ENCODE measurements at regions not wholly inside any gene's neighbourhood (a gene's known extent, or its start where the extent isn't known, plus 50 kb on each side); places are given as distances from the start of the nearest gene placed in this dataset.

DNA sequence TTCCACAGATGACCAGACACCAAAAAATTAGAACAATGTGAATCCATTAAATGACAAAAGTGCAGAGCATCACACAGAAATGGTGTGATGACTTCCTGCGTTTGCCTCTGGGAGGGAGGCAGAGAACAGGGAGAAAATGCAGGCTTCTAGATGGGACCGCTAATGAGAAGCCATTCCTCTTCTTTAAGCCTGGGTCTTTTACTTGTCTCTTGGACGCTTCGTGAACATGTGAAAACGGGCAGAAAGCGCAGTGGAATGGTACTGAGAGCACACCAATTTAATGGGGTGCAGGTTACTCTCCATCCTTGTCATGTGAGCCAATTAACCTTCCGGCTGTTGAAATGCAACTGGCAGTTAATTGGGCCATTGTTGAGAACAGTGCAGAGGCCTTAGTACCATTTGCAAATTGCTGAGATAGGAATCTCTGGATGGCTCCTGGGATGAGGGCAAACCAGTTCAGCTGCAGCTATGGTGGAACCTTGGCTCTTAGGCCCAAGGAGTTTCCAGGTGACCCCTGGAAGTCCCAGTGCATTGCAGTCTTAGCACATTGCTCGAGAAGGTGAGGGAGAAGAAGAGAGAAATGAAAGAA is 210.4 kb upstream of the CXCR4 start:
- TF ChIP-seq, protein P1, sequence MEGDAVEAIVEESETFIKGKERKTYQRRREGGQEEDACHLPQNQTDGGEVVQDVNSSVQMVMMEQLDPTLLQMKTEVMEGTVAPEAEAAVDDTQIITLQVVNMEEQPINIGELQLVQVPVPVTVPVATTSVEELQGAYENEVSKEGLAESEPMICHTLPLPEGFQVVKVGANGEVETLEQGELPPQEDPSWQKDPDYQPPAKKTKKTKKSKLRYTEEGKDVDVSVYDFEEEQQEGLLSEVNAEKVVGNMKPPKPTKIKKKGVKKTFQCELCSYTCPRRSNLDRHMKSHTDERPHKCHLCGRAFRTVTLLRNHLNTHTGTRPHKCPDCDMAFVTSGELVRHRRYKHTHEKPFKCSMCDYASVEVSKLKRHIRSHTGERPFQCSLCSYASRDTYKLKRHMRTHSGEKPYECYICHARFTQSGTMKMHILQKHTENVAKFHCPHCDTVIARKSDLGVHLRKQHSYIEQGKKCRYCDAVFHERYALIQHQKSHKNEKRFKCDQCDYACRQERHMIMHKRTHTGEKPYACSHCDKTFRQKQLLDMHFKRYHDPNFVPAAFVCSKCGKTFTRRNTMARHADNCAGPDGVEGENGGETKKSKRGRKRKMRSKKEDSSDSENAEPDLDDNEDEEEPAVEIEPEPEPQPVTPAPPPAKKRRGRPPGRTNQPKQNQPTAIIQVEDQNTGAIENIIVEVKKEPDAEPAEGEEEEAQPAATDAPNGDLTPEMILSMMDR (conservative IDR thresholded peaks at IDR 0.05 in 1 of 2, IDR thresholded peaks at IDR 0.05 in 1 of 2; ENCODE audit: low read depth in 1 of 2, low read length in 2 of 2) = no peak
- no peak for TF ChIP-seq EZH2 (IDR thresholded peaks at IDR 0.05; ENCODE audit: low read length, missing control alignments)
